HG03575 (cell line): ENCODE measurements at regions not wholly inside any gene's neighbourhood (a gene's known extent, or its start where the extent isn't known, plus 50 kb on each side); places are given as distances from the start of the nearest gene placed in this dataset.

ENCODE experiments used
- ATAC-seq: cut with Tn5 transposase; IDR thresholded peaks from one replicate; pipeline ENCODE4 v1.9.1; 2021; ENCODE audit not compliant: unreplicated experiment, insufficient number of reproducible peaks, low FRiP score; ENCODE audit errors: extremely low read depth

GRCh38 chr11:92852229-92852628 is 117.2 kb upstream of the MTNR1B start:
- ATAC-seq = no peak

GRCh38 chr11:92852946-92853345 is 116.5 kb upstream of the MTNR1B start:
- no peak for ATAC-seq

- no peak for ATAC-seq
Observed at GRCh38 chr11:92854162-92854561, 115.3 kb upstream of the MTNR1B start.

GRCh38 chr11:92854952-92855351 is 114.5 kb upstream of the MTNR1B start:
- ATAC-seq = no peak

- no peak for ATAC-seq
Observed at GRCh38 chr11:92855607-92856405, 113.6 kb upstream of the MTNR1B start.

GRCh38 chr11:92857407-92857806 is 112.0 kb upstream of the MTNR1B start:
- no peak for ATAC-seq

- no peak for ATAC-seq
Observed at GRCh38 chr11:92859156-92859690, 110.2 kb upstream of the MTNR1B start.

GRCh38 chr11:92861634-92862033 is 107.8 kb upstream of the MTNR1B start:
- no peak for ATAC-seq

- ATAC-seq = no peak
Observed at GRCh38 chr11:92865352-92865751, 104.1 kb upstream of the MTNR1B start.

GRCh38 chr11:92866679-92867282 is 102.7 kb upstream of the MTNR1B start:
- no peak for ATAC-seq

- ATAC-seq = no peak
Observed at GRCh38 chr11:92867913-92868619, 101.4 kb upstream of the MTNR1B start.

GRCh38 chr11:92869716-92870115 is 99.7 kb upstream of the MTNR1B start:
- ATAC-seq = no peak

- ATAC-seq = no peak
Observed at GRCh38 chr11:92870196-92870832, 99.1 kb upstream of the MTNR1B start.

GRCh38 chr11:92873551-92873950 is 95.9 kb upstream of the MTNR1B start:
- no peak for ATAC-seq

GRCh38 chr11:92875473-92875872 is 94.0 kb upstream of the MTNR1B start:
- ATAC-seq = no peak

- no peak for ATAC-seq
Observed at GRCh38 chr11:92879086-92879485, 90.4 kb upstream of the MTNR1B start.

GRCh38 chr11:92880381-92880780 is 89.1 kb upstream of the MTNR1B start:
- no peak for ATAC-seq

- ATAC-seq = no peak
Observed at GRCh38 chr11:92881940-92882450, 87.5 kb upstream of the MTNR1B start.
